Urinary bladder (tissue), 3 donors: ENCODE measurements at regions not wholly inside any gene's neighbourhood (a gene's known extent, or its start where the extent isn't known, plus 50 kb on each side); places are given as distances from the start of the nearest gene placed in this dataset.
"Not testable (repeated sequence)": the region's sequence is repeated elsewhere in the genome, so short reads cannot be mapped to it uniquely, and the experiment has no call there.

Experiments used
- DNase-seq: peaks from one replicate; pipeline ENCODE4 v3.0.0-alpha.2; 2015; ENCODE audit errors: extremely low spot score
- H3K27ac ChIP-seq: one replicate; pipeline ENCODE4 v1.5.1; 2013; ENCODE audit warnings: low read depth, mild to moderate bottlenecking, moderate library complexity
- H3K36me3 ChIP-seq: one replicate; pipeline ENCODE4 v1.6.1; 2013; ENCODE audit warnings: mild to moderate bottlenecking, moderate library complexity; ENCODE audit not compliant: insufficient read depth
- H3K4me1 ChIP-seq: one replicate; pipeline ENCODE4 v1.6.1; 2013; ENCODE audit warnings: mild to moderate bottlenecking, moderate library complexity; ENCODE audit not compliant: insufficient read depth
- H3K4me3 ChIP-seq: one replicate; pipeline ENCODE4 v1.5.1; 2013; ENCODE audit warnings: low read depth, low read length
- WGBS: extraction: QIAGEN DNeasy Blood & Tissue Kit; methylation state at CpG from one replicate; pipeline ENCODE4 v1.1.7; 2013; 5-methylcytosine and 5-hydroxymethylcytosine counted together
- donor health status: healthy with polysubstance abuse.
- donor health status: healthy.

DNA sequence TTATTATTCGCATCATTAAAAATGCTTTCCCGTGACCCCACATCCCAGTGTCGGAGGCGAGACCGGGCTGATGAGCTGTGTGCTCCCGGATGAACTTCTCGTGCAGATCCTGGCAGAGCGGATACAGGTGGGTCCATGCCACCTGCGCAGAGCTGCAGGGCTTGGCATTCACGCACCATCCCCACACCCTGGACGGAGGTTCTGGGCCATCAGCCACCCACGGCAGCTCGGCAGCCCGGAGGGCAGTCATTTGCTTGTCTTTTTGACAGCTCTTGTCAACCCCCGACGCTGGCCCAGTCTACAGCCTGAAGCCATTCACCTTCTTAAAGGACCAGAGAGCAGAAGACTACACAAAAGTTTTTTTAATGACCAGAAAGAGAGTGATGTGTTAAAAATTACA, 166.7 kb upstream of the NBPF12 start:
- not testable (repeated sequence) for H3K4me3 ChIP-seq, DNase-seq, H3K36me3 ChIP-seq, H3K27ac ChIP-seq, H3K4me1 ChIP-seq
- 84% methylated on average over 16 of the region's 16 CpGs for WGBS

DNA sequence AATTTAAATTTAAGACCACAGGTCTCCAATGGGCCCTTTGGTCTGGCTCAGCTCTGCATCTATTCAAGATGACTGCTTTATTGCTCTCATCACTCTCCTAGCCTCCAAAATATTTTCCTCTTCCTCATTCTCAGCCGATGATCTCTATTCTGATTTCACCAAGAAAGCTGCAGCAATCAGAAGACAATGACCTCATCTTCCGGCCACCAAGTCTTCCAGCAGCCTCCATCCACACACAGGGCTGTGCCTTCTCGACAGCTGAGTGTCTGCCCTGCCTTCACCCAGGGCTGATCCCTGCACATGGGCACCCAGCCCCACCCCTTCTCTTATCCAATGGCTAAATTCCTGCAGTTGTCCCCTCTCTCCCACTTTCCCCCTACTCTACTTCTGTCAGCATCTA, 167.1 kb upstream of the NBPF12 start:
- no CpG with 5 or more reads among the region's 3 CpGs for WGBS
- not testable (repeated sequence) for H3K4me1 ChIP-seq, H3K4me3 ChIP-seq, H3K27ac ChIP-seq, DNase-seq, H3K36me3 ChIP-seq

DNA sequence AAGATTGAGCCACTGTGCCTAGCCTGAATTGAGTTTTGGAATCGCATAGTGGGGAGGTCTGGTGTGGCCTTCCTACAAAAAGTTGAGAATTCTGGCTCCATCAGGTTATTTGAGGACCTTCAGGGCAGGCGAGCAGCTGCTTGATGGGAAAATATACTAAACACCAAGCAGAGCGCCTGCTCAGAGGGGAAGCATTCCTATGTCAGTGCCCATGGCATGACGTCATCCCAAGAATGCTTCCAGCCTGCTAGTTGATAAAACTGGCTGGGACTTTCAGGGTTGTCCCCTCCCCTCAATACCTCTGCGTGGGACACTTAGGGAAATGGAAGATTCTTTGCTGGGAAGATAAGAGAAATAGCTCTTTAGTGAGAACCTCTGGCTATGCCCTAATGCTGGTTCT, 174.9 kb upstream of the NBPF12 start:
- WGBS: no CpG with 5 or more reads among the region's 5 CpGs

DNA sequence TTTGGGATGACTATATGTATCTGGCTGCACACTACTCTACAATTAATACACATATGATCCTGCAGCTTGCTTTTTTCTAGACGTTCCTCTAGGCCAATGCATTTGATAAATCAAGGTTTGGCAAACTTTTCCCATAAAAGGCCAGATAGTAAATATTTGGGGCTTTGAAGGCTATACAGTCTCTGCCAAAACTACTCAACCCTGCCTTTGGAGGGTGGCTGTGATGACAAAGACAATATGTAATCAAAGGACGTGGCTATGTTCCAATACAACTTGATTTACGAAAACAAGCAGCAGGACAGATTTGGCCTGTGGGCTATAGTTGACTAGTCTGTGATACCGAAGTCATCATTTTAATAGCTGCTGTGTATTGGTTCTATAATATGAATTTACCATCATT, 181.3 kb upstream of the NBPF12 start:
- not testable (repeated sequence) for H3K36me3 ChIP-seq, H3K4me3 ChIP-seq, DNase-seq, H3K4me1 ChIP-seq, H3K27ac ChIP-seq
- 33% methylated on average over 4 of the region's 4 CpGs for WGBS

More for the DNA sequence above, 174.9 kb upstream of the NBPF12 start:
- not testable (repeated sequence) for H3K27ac ChIP-seq, H3K4me1 ChIP-seq, DNase-seq, H3K36me3 ChIP-seq, H3K4me3 ChIP-seq

DNA sequence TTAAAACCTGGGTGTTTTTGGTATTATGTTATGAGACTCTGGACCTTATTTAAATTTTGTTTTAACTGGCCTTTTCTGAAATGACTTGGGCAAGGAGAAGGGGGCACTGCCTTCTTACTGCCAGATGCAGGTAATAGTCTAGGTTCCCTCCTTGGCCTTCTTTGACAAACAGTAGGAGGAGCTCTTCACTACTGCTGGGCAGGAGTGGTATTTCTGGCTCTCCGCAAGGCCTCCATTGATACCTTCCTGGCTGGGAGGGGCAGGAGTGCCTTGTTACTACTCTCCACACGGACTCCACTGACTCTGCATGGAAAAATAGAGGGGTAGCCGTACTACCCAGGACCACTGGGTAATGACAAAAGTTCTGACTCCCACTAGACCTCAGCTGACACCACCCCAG, 189.4 kb upstream of the NBPF12 start:
- not testable (repeated sequence) for H3K4me3 ChIP-seq, H3K27ac ChIP-seq, H3K4me1 ChIP-seq, DNase-seq, H3K36me3 ChIP-seq
- 88% methylated on average over 1 of the region's 3 CpGs for WGBS

DNA sequence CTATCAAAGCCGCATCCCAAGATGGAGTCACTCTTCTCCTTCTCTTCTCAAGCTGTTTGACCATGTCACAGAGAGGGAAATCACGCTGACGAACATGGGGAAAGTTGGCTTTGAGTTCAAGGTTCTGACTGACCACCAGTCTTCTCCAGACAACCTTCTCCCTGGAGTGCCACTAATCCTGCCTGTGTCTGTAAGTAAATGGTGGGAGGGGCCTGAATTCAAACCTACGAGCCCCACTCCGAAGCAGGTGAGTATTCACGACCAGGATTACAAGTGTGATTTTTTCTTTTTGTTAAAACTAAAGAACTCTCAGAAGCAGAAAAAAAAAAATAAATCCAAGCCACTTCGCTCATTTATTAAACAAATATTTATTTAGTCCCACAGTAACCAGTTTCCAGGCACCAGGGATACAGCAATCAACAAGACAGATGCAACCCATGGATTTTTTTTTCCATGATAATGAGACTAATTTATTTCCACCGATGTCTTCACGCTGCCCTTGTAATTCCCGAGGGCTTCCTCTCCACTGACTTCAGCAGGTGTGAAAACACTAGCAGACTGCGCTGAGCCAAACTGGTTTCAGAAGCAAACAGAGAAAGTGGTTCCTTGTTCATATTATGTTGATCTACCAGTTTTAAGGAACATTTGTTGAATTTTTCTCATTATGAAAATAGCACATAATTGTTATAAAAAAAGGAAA, 206.0 kb upstream of the NBPF12 start:
- H3K36me3 ChIP-seq, H3K27ac ChIP-seq, H3K4me1 ChIP-seq, H3K4me3 ChIP-seq, DNase-seq: not testable (repeated sequence)
- WGBS: 50% methylated on average over 8 of the region's 11 CpGs

DNA sequence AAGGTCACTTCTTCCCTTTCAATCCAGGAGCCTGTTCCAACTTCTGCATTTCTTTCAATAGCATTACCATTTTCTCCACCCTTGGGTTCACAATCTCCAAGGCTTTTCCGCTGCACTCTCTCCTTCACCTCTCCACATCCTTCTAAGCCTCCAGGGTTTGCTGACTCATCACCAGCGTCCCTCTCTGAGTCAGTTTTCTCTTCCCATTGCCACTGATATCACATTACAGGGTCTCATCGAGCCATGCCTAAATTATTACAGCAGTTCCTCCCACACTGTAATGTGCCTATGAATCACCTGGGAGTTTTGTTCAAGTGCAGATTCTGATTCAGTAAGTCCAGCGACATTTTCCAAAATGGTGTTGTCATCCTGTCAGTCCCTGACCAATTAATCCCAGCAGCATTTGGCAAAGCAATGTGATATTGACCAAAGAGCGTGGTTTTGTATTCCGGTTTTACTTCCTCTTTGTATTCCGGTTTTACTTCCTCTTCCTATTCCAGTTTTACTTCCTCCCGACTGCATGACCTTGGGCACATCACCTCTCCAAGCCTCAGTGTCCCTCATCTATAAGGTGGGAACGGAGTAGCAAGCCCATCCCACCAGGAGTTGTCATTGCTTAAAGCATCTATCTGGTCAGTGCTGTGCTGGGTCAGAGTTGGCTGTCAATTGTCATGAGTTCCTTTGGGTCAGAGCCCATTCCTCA, 208.3 kb upstream of the NBPF12 start:
- not testable (repeated sequence) for DNase-seq, H3K36me3 ChIP-seq, H3K4me3 ChIP-seq, H3K27ac ChIP-seq, H3K4me1 ChIP-seq
- 74% methylated on average over 6 of the region's 9 CpGs for WGBS

DNA sequence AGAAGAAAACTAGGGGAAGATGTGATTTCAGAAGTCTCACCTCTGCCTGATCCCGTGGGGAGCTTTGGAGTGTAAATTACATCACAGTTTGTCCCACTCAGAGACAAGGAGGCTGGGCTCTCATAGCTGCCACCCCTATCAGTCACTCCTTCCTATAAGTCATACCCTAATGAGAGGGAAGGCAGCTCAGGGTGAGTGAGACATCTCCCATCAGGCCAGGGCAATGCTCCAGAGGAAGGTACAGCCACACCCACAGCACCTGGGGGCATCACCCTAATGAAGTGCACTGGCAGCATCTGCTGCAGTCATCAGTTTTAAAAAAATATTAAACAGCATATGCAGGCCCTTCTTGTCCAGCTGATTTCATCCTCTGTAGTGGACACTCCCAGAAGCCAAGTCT, 223.1 kb upstream of the NBPF12 start:
- not testable (repeated sequence) for H3K36me3 ChIP-seq, H3K27ac ChIP-seq, DNase-seq, H3K4me3 ChIP-seq, H3K4me1 ChIP-seq
- WGBS: no CpG with 5 or more reads among the region's 1 CpG

DNA sequence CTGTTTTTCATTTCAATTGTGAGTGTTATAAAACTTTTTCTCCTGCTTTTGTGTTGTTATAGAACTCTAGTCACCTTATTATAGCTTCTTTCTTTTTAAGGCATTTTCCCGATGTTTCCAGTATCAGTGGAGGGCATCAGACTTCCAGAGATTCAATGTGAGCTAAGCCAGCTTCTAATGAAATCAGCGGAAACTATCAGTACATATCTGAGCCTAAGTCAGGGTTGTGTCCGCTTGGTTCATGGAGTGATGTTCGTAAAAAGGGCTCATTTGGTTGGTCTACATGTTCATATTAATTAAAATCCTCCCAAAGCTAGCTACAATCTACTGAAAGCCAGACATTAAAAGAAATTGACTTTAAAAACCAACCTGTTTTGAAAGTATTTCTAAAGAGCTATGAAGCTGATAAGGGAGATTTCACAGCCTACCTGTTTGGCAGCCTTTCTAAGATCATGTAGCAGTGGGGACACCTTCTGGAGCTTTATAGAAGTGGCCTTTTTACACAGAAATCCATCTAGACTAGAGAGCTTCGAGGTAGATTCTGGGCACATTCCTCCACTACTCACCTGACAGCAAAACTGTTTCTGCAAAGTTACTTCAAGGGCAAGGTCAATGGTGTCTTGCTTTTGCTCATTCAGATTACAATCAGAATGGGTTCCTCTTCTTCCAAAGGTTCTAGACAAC, 227.1 kb upstream of the NBPF12 start:
- WGBS: 65% methylated on average over 4 of the region's 5 CpGs
- H3K36me3 ChIP-seq, H3K4me3 ChIP-seq, H3K27ac ChIP-seq, DNase-seq, H3K4me1 ChIP-seq: not testable (repeated sequence)

DNA sequence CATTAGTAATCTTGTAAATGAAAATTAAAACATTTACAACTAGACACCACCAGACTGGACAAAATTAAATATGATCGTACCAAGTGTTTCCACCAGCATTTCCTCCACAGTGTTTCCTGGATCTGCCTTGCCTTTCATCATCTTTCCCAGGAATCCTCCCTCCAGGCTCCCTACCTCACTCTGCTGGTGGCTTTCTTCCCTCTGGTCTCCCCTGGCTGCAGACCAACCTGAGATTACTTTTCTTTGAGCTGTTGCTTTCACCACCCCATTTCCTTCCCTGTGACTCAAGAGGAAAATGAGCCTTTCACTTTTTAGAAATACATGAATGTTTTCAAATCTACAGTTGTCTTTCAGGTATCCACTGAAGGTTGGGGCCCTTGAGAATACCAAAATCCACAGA, 228.8 kb upstream of the NBPF12 start:
- not testable (repeated sequence) for DNase-seq, H3K4me1 ChIP-seq, H3K4me3 ChIP-seq, H3K27ac ChIP-seq, H3K36me3 ChIP-seq
- 74% methylated on average over 1 of the region's 1 CpG for WGBS

DNA sequence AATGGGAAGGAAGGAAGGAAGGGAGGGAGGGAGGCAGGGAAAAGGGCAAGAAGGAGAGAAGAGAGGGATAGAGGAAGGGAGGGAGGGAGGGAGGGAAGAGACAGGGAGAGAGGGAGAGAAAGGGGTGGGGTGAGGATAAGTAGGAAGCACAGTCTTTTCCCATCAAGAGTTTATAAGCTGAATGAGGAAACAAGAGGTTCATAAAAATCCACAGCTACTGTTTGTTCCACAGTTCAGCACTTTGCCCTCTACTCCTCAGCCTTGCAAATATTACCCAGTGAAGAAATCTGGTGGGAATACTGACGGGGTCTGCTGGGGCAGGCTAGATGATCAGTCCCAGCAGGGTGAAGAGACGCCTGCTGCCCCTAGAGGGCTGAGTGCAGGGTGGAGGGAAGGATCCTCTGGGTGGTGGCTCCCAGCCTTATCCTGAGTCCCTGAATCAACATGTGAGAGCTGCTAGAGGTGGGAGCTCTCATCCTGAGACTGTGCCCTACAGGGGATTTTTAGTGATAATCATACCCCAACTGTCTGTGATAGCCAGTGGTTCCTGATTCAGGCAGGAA, 233.9 kb upstream of the NBPF12 start:
- H3K4me3 ChIP-seq, H3K4me1 ChIP-seq, DNase-seq, H3K36me3 ChIP-seq, H3K27ac ChIP-seq: not testable (repeated sequence)
- WGBS: 65% methylated on average over 2 of the region's 2 CpGs

DNA sequence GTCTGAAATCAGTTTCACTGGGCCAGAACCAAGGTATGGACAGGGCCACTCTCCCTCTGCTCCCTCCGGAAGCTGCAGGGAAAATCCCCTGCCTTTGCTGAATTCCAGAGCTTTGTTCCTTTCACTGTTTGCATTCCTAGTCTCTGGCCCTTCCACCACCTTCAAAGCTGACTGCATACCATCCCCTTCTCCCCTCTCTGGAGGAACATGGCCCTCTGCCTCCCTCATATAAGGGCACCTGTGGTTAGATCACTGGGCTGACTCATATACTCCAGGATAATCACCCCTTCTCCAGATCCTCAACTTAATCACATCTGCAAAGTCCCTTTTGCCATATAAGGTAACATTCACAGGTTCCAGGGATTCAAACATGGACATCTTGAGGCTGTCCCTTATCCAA, 236.8 kb upstream of the NBPF12 start:
- not testable (repeated sequence) for H3K36me3 ChIP-seq, DNase-seq, H3K4me3 ChIP-seq, H3K27ac ChIP-seq, H3K4me1 ChIP-seq
- WGBS: no CpG with 5 or more reads among the region's 1 CpG

DNA sequence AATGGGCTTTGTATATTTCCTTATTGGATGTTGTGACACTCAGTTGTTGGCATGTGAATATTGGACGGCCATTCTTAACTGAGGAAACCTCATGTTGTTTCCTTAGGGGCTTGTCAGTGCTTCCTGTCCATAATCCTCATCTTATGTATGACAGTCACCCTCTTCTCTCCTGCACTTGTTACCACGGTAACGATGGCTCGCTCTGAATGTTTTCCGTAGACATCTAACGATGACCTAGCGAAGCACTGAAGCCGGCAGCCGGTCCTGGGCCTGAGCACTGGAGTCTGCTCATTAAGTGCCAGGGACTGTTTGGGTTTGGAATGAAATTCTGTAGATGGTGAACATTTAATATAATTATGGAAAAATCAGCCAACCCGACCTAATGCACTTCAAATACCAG, 242.7 kb upstream of the NBPF12 start:
- WGBS: 84% methylated on average over 7 of the region's 10 CpGs
- not testable (repeated sequence) for H3K36me3 ChIP-seq, H3K4me3 ChIP-seq, H3K4me1 ChIP-seq, DNase-seq, H3K27ac ChIP-seq

DNA sequence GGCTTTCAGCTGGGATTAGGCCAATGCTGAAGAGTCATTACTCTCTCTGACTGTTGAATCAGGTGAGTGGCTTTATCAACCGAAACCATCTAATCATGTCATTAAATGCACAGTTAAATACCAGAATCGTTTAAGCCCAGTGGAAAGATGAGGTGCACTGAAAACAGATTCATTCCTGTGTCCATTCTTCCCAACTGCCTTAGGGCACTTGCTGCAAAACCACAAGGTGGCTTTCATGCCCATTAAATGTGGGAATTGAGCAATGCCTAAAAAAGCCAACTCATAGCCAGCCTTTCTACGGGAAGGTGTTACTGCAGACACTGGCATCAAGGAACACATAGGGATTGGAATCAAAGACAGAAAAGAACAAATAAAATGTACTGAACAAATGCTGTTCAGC, 246.3 kb upstream of the NBPF12 start:
- not testable (repeated sequence) for H3K4me1 ChIP-seq

More for the DNA sequence above, 246.3 kb upstream of the NBPF12 start:
- DNase-seq, H3K4me3 ChIP-seq, H3K27ac ChIP-seq, H3K36me3 ChIP-seq: not testable (repeated sequence)
- WGBS: 88% methylated on average over 1 of the region's 3 CpGs
